ENCODE measurements at regions not wholly inside any gene's neighbourhood (a gene's known extent, or its start where the extent isn't known, plus 50 kb on each side); places are given as distances from the start of the nearest gene placed in this dataset.
"Not testable (repeated sequence)": the region's sequence is repeated elsewhere in the genome, so short reads cannot be mapped to it uniquely, and the experiment has no call there.

GRCh38 chr3:67941433-67942030, 287.1 kb upstream of the SUCLG2 start:
- no peak for DNase-seq

GRCh38 chr3:67940210-67940952, 286.0 kb upstream of the SUCLG2 start:
- DNase-seq, result no peak

GRCh38 chr3:67937498-67938118, 283.2 kb upstream of the SUCLG2 start:
- no peak for DNase-seq

- DNase-seq, result not testable (repeated sequence)
Observed at GRCh38 chr3:67930394-67930793, 276.0 kb upstream of the SUCLG2 start.

- no peak for DNase-seq
Observed at GRCh38 chr3:67923796-67924195, 269.4 kb upstream of the SUCLG2 start.

GRCh38 chr3:67920969-67921368, 266.6 kb upstream of the SUCLG2 start:
- no peak for DNase-seq

GRCh38 chr3:67920311-67920710, 265.9 kb upstream of the SUCLG2 start:
- DNase-seq, result no peak

- no peak for DNase-seq
Observed at GRCh38 chr3:67916353-67916752, 261.9 kb upstream of the SUCLG2 start.

- DNase-seq, result no peak
Observed at GRCh38 chr3:67907735-67908134, 253.3 kb upstream of the SUCLG2 start.

GRCh38 chr3:67906261-67906660, 251.8 kb upstream of the SUCLG2 start:
- no peak for DNase-seq

- no peak for DNase-seq
Observed at GRCh38 chr3:67901681-67902080, 247.3 kb upstream of the SUCLG2 start.

GRCh38 chr3:67898916-67899315, 244.5 kb upstream of the SUCLG2 start:
- no peak for DNase-seq

GRCh38 chr3:67897351-67898336, 243.2 kb upstream of the SUCLG2 start:
- DNase-seq, result no peak

GRCh38 chr3:67896130-67896529, 241.7 kb upstream of the SUCLG2 start:
- DNase-seq, result no peak

GRCh38 chr3:67894510-67894909, 240.1 kb upstream of the SUCLG2 start:
- DNase-seq, result no peak

- no peak for DNase-seq
Observed at GRCh38 chr3:67884345-67884744, 229.9 kb upstream of the SUCLG2 start.

- no peak for DNase-seq
Observed at GRCh38 chr3:67883766-67884165, 229.4 kb upstream of the SUCLG2 start.

- DNase-seq, result no peak
Observed at GRCh38 chr3:67882981-67883380, 228.6 kb upstream of the SUCLG2 start.

- no peak for DNase-seq
Observed at GRCh38 chr3:67876261-67876660, 221.8 kb upstream of the SUCLG2 start.

GRCh38 chr3:67875858-67876257, 221.4 kb upstream of the SUCLG2 start:
- DNase-seq, result no peak

- no peak for DNase-seq
Observed at GRCh38 chr3:67875338-67875737, 220.9 kb upstream of the SUCLG2 start.

- no peak for DNase-seq
Observed at GRCh38 chr3:67870477-67870876, 216.1 kb upstream of the SUCLG2 start.

GRCh38 chr3:67866571-67866970, 212.2 kb upstream of the SUCLG2 start:
- no peak for DNase-seq
